BJ (cell line): ENCODE measurements at regions not wholly inside any gene's neighbourhood (a gene's known extent, or its start where the extent isn't known, plus 50 kb on each side); places are given as distances from the start of the nearest gene placed in this dataset.

ENCODE experiments used
- CTCF ChIA-PET: fragments of 350-600 bp; formaldehyde crosslinking; extraction: SDS; loops from one replicate; lab custom pipeline; 2021; ENCODE audit warnings: antibody characterized with exemption, inconsistent platforms; lab: Yijun Ruan, JAX
- POLR2A ChIA-PET: fragments of 300-600 bp; sonication (Branson Sonifier 250); formaldehyde crosslinking; extraction: SDS; loops from one replicate; lab custom pipeline; 2021; ENCODE audit warnings: antibody characterized with exemption; lab: Charles Lee
- DNase-seq: peaks from one replicate; pipeline ENCODE4 v3.0.0-alpha.2; 2011; ENCODE audit warnings: low read depth
- H3K27me3 ChIP-seq: 2 replicates; pipeline ENCODE4 v1.6.0; 2011; ENCODE audit warnings: low read length; ENCODE audit not compliant: control insufficient read depth, insufficient read depth
- H3K36me3 ChIP-seq: 2 replicates; pipeline ENCODE4 v1.5.1; 2011; ENCODE audit warnings: low read length; ENCODE audit not compliant: control insufficient read depth, insufficient read depth
- H3K4me3 ChIP-seq: 2 replicates; pipeline ENCODE4 v1.5.1; 2011; ENCODE audit warnings: low read depth, mild to moderate bottlenecking, control low read depth, low read length
- TF ChIP-seq, protein P1 (sequence below): IDR thresholded peaks from 2 replicates; pipeline ENCODE4 v1.5.1; 2011; ENCODE audit warnings: low read depth, mild to moderate bottlenecking, control low read depth, inconsistent platforms, low read length, moderate library complexity; ENCODE audit not compliant: insufficient read depth

- TF ChIP-seq, protein P1, sequence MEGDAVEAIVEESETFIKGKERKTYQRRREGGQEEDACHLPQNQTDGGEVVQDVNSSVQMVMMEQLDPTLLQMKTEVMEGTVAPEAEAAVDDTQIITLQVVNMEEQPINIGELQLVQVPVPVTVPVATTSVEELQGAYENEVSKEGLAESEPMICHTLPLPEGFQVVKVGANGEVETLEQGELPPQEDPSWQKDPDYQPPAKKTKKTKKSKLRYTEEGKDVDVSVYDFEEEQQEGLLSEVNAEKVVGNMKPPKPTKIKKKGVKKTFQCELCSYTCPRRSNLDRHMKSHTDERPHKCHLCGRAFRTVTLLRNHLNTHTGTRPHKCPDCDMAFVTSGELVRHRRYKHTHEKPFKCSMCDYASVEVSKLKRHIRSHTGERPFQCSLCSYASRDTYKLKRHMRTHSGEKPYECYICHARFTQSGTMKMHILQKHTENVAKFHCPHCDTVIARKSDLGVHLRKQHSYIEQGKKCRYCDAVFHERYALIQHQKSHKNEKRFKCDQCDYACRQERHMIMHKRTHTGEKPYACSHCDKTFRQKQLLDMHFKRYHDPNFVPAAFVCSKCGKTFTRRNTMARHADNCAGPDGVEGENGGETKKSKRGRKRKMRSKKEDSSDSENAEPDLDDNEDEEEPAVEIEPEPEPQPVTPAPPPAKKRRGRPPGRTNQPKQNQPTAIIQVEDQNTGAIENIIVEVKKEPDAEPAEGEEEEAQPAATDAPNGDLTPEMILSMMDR = no peak
- Histone ChIP-seq H3K27me3 (peaks cover 2% of the 10 kb centered on the region), H3K4me3 (no peak overlapping the region), H3K36me3 (no peaks in the 10 kb centered on the region)
- CTCF ChIA-PET = no interaction called here
- DNase-seq = no peak
- POLR2A ChIA-PET = no interaction called here
Observed at GRCh38 chr2:120624061-120624737, 111.5 kb upstream of the GLI2 start.

DNA sequence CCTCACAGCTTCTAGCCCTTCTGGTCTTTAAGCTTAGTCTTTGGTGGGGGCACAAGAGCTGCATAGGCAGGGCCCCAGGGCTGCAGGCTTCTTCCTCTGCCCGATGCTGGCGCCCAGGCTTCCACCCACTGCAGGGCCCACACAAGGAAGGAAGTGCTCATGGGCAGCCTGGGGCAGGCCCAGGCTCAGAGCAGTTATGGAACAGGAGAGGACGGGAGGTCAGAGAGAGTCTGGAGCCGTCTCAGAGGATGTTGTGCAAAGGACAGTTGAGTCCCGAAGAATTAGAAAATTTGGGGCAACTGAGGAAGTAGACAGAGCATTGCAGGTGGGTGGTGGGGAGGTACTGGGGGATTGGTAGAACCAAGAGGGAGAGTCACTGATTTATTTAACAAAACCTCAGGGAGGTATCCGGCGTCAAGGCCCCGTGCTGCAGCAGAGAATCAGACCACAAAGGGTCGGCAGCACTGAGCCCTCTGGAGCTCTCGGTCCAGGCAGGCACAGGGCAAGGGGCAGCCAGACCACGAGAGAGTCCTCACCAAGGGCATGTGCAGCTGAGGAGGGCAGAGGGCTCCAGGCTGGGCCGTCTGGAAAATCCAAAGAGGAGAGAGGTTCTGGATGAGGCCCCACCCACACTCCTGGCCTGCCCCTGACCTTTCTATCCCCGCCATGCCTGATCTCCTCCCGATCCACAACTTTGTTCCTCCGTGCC is 110.8 kb upstream of the GLI2 start:
- POLR2A ChIA-PET = no interaction called here
- no peak for DNase-seq
- H3K27me3 ChIP-seq = peaks cover 2% of the 10 kb centered on the region
- CTCF ChIA-PET = no interaction called here
- no peaks in the 10 kb centered on the region for H3K36me3 ChIP-seq
- TF ChIP-seq, protein P1 = no peak
- no peak overlapping the region for H3K4me3 ChIP-seq

DNA sequence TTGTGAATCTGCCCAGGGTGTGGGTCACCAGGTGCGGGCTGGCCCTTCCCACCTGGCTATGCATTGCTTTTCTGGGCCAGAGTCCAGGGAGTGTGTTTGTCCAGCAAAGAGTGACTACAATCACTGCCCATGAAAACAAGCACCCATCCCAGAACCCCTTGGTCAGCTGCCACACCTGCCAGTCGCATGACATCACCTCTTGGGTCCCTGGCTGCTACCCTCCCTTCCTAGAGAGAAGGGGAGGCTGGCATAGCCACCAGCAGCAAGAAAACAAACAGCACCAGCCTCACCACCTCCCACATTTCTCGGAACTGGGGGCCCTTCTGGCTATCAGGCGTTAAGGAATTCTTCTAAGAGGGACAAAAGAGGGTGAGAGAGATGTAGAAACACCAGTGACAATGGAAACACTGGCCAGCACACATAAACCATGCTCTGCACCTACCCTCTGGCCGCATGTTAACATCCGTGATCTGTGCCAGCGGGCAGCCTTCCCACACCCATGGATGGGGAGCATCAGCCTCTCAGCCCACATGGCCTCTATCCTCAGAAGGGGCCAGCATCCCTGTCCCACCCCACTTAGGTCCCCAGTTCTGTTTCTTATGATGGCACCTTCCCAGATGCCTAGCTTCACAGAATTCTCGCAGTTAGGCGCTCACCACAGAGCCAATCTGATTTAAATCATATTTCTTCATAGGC is 109.7 kb upstream of the GLI2 start:
- POLR2A ChIA-PET = no interaction called here
- TF ChIP-seq, protein P1 = no peak
- Histone ChIP-seq H3K27me3 (peaks cover 2% of the 10 kb centered on the region), H3K4me3 (no peak overlapping the region), H3K36me3 (no peaks in the 10 kb centered on the region)
- CTCF ChIA-PET = no interaction called here
- no peak for DNase-seq

GRCh38 chr2:120626566-120626965 is 109.1 kb upstream of the GLI2 start:
- DNase-seq = no peak
- H3K36me3 ChIP-seq = no peaks in the 10 kb centered on the region
- TF ChIP-seq, protein P1 = no peak
- H3K27me3 ChIP-seq = peaks cover 2% of the 10 kb centered on the region
- CTCF ChIA-PET = no interaction called here
- H3K4me3 ChIP-seq = no peak overlapping the region
- POLR2A ChIA-PET = no interaction called here

DNA sequence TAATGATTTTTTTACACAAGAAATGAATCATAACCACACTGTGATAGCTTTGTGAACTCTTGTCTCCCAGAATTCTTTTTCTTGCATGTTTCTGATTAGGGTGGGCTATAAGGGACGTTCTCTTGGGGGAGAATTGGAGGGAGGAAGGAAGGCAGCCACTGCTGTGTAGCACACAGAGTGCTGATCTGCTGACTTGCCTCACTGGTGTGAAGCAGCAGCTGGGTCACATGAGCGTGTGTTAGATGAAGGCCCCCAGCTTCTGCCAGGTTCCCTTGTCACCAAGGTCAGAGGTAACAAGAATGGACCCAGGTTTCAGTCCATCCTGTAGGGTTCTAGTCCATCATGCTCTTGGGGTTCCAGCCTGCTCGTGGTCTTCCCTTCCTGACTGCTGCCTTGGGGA is 107.4 kb upstream of the GLI2 start:
- no peaks in the 10 kb centered on the region for H3K36me3 ChIP-seq
- ChIA-PET CTCF (no interaction called here), POLR2A (no interaction called here)
- TF ChIP-seq, protein P1 = no peak
- peaks cover 2% of the 10 kb centered on the region for H3K27me3 ChIP-seq
- no peak overlapping the region for H3K4me3 ChIP-seq
- DNase-seq = no peak
